ENCODE measurements at regions not wholly inside any gene's neighbourhood (a gene's known extent, or its start where the extent isn't known, plus 50 kb on each side); places are given as distances from the start of the nearest gene placed in this dataset.

- H3K9me3 ChIP-seq (ENCODE audit: low read length) = no peaks in the 10 kb centered on the region
- no peak for TF ChIP-seq CTCF (conservative IDR thresholded peaks at IDR 0.05; ENCODE audit: low read length)
- no peak for TF ChIP-seq EZH2phosphoT487 (IDR thresholded peaks at IDR 0.05; ENCODE audit: borderline replicate concordance, low read depth, low read length)
- no peaks in the 10 kb centered on the region for H3K79me2 ChIP-seq (ENCODE audit: insufficient read depth, low read depth, low read length)
- no peaks in the 10 kb centered on the region for H4K20me1 ChIP-seq (ENCODE audit: insufficient read depth, low read length)
- no peaks in the 10 kb centered on the region for H3K9me2 ChIP-seq (ENCODE audit: insufficient read depth, low read length)
- no TSS peak for BruUV-seq (replicated peaks)
- no peaks in the 10 kb centered on the region for H3K36me3 ChIP-seq (ENCODE audit: insufficient read depth, low read length)
- CTCF ChIA-PET (ENCODE audit: unreplicated experiment) = no interaction called here
- DNase-seq (ENCODE audit: low spot score) = no peak
- POLR2A ChIA-PET = no interaction called here
- no peak overlapping the region for H2AFZ ChIP-seq (ENCODE audit: low read length)
- H3K4me2 ChIP-seq (ENCODE audit: low read length) = no peak overlapping the region
- no peaks in the 10 kb centered on the region for H3K4me1 ChIP-seq (ENCODE audit: insufficient read depth, low read length, poor library complexity, severe bottlenecking)
- intact Hi-C loops (cut with micrococcal nuclease; ENCODE audit: unreplicated experiment) = no loop called here
- H3K27ac ChIP-seq (ENCODE audit: low read depth, low read length, poor library complexity, severe bottlenecking) = no peak overlapping the region
- H3K4me3 ChIP-seq (ENCODE audit: low read depth, low read length, poor library complexity, severe bottlenecking) = no peak overlapping the region
Observed at GRCh38 chr9:106423575-106423974, 439.4 kb upstream of the ZNF462 start.

- H2AFZ ChIP-seq (ENCODE audit: low read length) = no peak overlapping the region
- no TSS peak for BruUV-seq (replicated peaks)
- H3K9me2 ChIP-seq (ENCODE audit: insufficient read depth, low read length) = no peaks in the 10 kb centered on the region
- CTCF ChIA-PET (ENCODE audit: unreplicated experiment) = no interaction called here
- no peak overlapping the region for H3K27ac ChIP-seq (ENCODE audit: low read depth, low read length, poor library complexity, severe bottlenecking)
- no peak overlapping the region for H3K4me3 ChIP-seq (ENCODE audit: low read depth, low read length, poor library complexity, severe bottlenecking)
- no peaks in the 10 kb centered on the region for H3K79me2 ChIP-seq (ENCODE audit: insufficient read depth, low read depth, low read length)
- no peaks in the 10 kb centered on the region for H4K20me1 ChIP-seq (ENCODE audit: insufficient read depth, low read length)
- intact Hi-C loops (cut with micrococcal nuclease; ENCODE audit: unreplicated experiment) = no loop called here
- H3K9me3 ChIP-seq (ENCODE audit: low read length) = no peaks in the 10 kb centered on the region
- POLR2A ChIA-PET = no interaction called here
- no peak overlapping the region for H3K4me2 ChIP-seq (ENCODE audit: low read length)
- DNase-seq (ENCODE audit: low spot score) = no peak
- TF ChIP-seq EZH2phosphoT487 (IDR thresholded peaks at IDR 0.05; ENCODE audit: borderline replicate concordance, low read depth, low read length) (no peak), CTCF (conservative IDR thresholded peaks at IDR 0.05; ENCODE audit: low read length) (no peak)
- no peaks in the 10 kb centered on the region for H3K4me1 ChIP-seq (ENCODE audit: insufficient read depth, low read length, poor library complexity, severe bottlenecking)
- H3K36me3 ChIP-seq (ENCODE audit: insufficient read depth, low read length) = no peaks in the 10 kb centered on the region
Observed at GRCh38 chr9:106432631-106433030, 430.3 kb upstream of the ZNF462 start.

GRCh38 chr9:106438928-106439327 is 424.0 kb upstream of the ZNF462 start:
- Histone ChIP-seq H3K79me2 (ENCODE audit: insufficient read depth, low read depth, low read length) (no peaks in the 10 kb centered on the region), H3K27ac (ENCODE audit: low read depth, low read length, poor library complexity, severe bottlenecking) (no peak overlapping the region), H2AFZ (ENCODE audit: low read length) (no peak overlapping the region), H3K4me1 (ENCODE audit: insufficient read depth, low read length, poor library complexity, severe bottlenecking) (no peaks in the 10 kb centered on the region), H3K4me2 (ENCODE audit: low read length) (no peak overlapping the region), H3K9me3 (ENCODE audit: low read length) (no peaks in the 10 kb centered on the region), H3K36me3 (ENCODE audit: insufficient read depth, low read length) (no peaks in the 10 kb centered on the region), H3K4me3 (ENCODE audit: low read depth, low read length, poor library complexity, severe bottlenecking) (no peak overlapping the region), H3K9me2 (ENCODE audit: insufficient read depth, low read length) (no peaks in the 10 kb centered on the region), H4K20me1 (ENCODE audit: insufficient read depth, low read length) (no peaks in the 10 kb centered on the region)
- BruUV-seq (replicated peaks) = no TSS peak
- ChIA-PET POLR2A (no interaction called here), CTCF (ENCODE audit: unreplicated experiment) (no interaction called here)
- no peak for DNase-seq (ENCODE audit: low spot score)
- intact Hi-C loops (cut with micrococcal nuclease; ENCODE audit: unreplicated experiment) = no loop called here
- TF ChIP-seq CTCF (conservative IDR thresholded peaks at IDR 0.05; ENCODE audit: low read length) = no peak
- TF ChIP-seq EZH2phosphoT487 (IDR thresholded peaks at IDR 0.05; ENCODE audit: borderline replicate concordance, low read depth, low read length) = no peak
